ENCODE measurements at regions not wholly inside any gene's neighbourhood (a gene's known extent, or its start where the extent isn't known, plus 50 kb on each side); places are given as distances from the start of the nearest gene placed in this dataset.

DNA sequence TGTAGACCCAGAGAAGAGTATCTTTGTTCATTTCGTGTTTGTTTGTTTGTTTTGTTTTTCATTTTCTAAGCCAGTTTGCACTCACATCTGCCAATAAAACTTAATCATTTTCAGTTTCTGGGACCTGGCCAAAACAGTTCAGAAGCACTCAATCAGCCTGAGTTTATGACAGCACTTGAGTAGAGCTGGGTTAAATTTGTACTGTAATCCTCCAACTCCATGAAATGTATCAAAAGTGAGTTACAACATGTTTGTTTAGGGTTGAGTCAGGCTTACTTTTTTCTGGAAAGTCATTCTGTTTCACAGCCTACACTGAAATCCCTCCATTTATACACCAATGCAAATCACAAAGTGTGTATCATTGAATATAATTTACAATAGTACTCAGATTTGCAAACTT lies 91.9 kb downstream of the ZWINT start:
- TF ChIP-seq, protein P1, sequence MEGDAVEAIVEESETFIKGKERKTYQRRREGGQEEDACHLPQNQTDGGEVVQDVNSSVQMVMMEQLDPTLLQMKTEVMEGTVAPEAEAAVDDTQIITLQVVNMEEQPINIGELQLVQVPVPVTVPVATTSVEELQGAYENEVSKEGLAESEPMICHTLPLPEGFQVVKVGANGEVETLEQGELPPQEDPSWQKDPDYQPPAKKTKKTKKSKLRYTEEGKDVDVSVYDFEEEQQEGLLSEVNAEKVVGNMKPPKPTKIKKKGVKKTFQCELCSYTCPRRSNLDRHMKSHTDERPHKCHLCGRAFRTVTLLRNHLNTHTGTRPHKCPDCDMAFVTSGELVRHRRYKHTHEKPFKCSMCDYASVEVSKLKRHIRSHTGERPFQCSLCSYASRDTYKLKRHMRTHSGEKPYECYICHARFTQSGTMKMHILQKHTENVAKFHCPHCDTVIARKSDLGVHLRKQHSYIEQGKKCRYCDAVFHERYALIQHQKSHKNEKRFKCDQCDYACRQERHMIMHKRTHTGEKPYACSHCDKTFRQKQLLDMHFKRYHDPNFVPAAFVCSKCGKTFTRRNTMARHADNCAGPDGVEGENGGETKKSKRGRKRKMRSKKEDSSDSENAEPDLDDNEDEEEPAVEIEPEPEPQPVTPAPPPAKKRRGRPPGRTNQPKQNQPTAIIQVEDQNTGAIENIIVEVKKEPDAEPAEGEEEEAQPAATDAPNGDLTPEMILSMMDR (IDR thresholded peaks at IDR 0.05): no peak
- TF ChIP-seq POLR2A (IDR thresholded peaks at IDR 0.05) (no peak), POLR2AphosphoS5 (IDR thresholded peaks at IDR 0.05) (no peak)
- H3K9me3 ChIP-seq: no peaks in the 10 kb centered on the region
- no peaks in the 10 kb centered on the region for H3K27me3 ChIP-seq (replicated peaks; ENCODE audit: insufficient read depth)
- no peak overlapping the region for H3K4me3 ChIP-seq
- WGBS: 13% methylated on average over 1 of the region's 1 CpG
- no peak for DNase-seq (ENCODE audit: low spot score)
- intact Hi-C loops (cut with DNase I): loop anchor here (10.0 kb wide), 1 partner anchor 64 kb away; no protein-coding TSS in a partner anchor
- no peaks in the 10 kb centered on the region for H3K36me3 ChIP-seq
- H3K27ac ChIP-seq: no peak overlapping the region
- H3K4me1 ChIP-seq (replicated peaks): no peaks in the 10 kb centered on the region

- Histone ChIP-seq H3K27me3 (replicated peaks; ENCODE audit: insufficient read depth) (no peaks in the 10 kb centered on the region), H3K4me1 (replicated peaks) (no peaks in the 10 kb centered on the region), H3K27ac (no peak overlapping the region), H3K9me3 (no peaks in the 10 kb centered on the region), H3K36me3 (no peaks in the 10 kb centered on the region), H3K4me3 (no peak overlapping the region)
- intact Hi-C loops (cut with DNase I): loop anchor here (10.0 kb wide), 1 partner anchor 61 kb away; no protein-coding TSS in a partner anchor
- 91% methylated on average over 1 of the region's 1 CpG for WGBS
- no peak for DNase-seq (ENCODE audit: low spot score)
- TF ChIP-seq, protein P1 (IDR thresholded peaks at IDR 0.05): no peak
- no peak for TF ChIP-seq POLR2AphosphoS5 (IDR thresholded peaks at IDR 0.05)
- TF ChIP-seq POLR2A (IDR thresholded peaks at IDR 0.05): no peak
These were observed 94.9 kb downstream of the ZWINT start for GRCh38 chr10:56266120-56266519.

DNA sequence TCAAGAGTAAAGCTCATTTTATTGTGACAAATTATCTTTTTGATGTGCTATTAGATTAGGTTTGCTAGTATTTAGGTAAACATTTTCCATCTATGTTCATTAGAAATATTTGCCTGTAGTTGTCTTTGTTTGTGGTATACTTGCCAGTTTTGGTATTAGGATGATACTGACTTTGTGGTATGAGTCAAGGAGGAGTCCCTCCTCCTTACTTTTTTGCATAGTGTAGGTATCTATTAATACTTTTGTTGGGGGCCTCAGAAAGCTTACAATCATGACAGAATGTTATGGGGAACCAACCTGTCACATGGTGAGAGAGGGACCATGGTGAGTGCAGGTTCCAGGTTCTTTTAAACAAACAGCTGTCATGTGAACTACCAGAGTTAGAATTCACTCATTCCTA lies 102.1 kb downstream of the ZWINT start:
- intact Hi-C loops (cut with DNase I): no loop called here
- Histone ChIP-seq H3K4me3 (no peak overlapping the region), H3K4me1 (replicated peaks) (no peaks in the 10 kb centered on the region), H3K27me3 (replicated peaks; ENCODE audit: insufficient read depth) (no peaks in the 10 kb centered on the region), H3K36me3 (no peaks in the 10 kb centered on the region), H3K9me3 (no peaks in the 10 kb centered on the region), H3K27ac (no peak overlapping the region)
- DNase-seq (ENCODE audit: low spot score): no peak
- TF ChIP-seq POLR2AphosphoS5 (IDR thresholded peaks at IDR 0.05) (no peak), POLR2A (IDR thresholded peaks at IDR 0.05) (no peak)
- TF ChIP-seq, protein P1 (IDR thresholded peaks at IDR 0.05): no peak

DNA sequence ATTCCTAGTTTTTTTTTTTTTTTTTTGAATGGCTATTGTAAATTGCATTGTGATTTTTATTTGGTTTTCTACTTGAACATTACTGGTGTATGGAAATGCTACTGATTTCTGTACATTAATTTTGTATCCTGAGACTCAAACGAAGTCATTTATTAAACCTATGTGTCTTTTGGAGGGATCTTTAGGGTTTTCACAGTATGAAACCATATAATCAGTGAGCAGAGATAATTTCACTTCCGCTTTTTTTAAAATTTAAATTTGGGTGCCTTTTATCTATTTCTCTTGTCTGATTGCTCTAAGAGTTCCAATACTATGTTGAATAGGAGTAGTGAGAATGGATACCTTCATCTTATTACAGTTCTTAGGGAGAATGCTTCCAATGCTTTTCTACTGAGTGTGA lies 102.7 kb downstream of the ZWINT start:
- WGBS: 59% methylated on average over 2 of the region's 2 CpGs

DNA sequence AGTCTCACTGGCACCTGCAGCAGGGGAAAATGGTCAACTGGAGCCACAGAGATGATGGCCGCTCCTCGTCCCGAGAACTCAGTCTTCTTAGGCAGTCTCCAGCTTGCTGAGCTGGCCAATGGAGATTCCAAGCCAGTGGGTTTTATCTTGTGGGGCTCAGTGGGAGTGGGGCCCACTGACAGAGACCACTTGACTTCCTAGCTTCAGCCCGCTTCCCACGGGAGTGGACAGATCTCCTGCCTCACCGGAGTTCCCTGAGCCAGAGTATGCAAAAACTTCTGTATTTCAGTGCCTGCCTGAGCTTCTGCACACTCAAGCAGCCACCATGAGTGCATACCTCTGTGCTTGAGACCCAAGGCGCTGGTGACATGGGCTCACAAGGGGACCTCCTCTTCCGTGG lies 105.8 kb downstream of the ZWINT start:
- WGBS: 96% methylated on average over 8 of the region's 8 CpGs
- DNase-seq (ENCODE audit: low spot score): no peak

More for the DNA sequence above, 102.7 kb downstream of the ZWINT start:
- no peaks in the 10 kb centered on the region for H3K4me1 ChIP-seq (replicated peaks)
- DNase-seq (ENCODE audit: low spot score): no peak
- no peak overlapping the region for H3K4me3 ChIP-seq
- TF ChIP-seq, protein P1 (IDR thresholded peaks at IDR 0.05): no peak
- TF ChIP-seq POLR2AphosphoS5 (IDR thresholded peaks at IDR 0.05) (no peak), POLR2A (IDR thresholded peaks at IDR 0.05) (no peak)
- H3K27ac ChIP-seq: no peak overlapping the region
- intact Hi-C loops (cut with DNase I): no loop called here
- no peaks in the 10 kb centered on the region for H3K9me3 ChIP-seq
- no peaks in the 10 kb centered on the region for H3K27me3 ChIP-seq (replicated peaks; ENCODE audit: insufficient read depth)
- H3K36me3 ChIP-seq: no peaks in the 10 kb centered on the region

More for the DNA sequence above, 105.8 kb downstream of the ZWINT start:
- no peaks in the 10 kb centered on the region for H3K36me3 ChIP-seq
- intact Hi-C loops (cut with DNase I): no loop called here
- no peaks in the 10 kb centered on the region for H3K27me3 ChIP-seq (replicated peaks; ENCODE audit: insufficient read depth)
- no peaks in the 10 kb centered on the region for H3K9me3 ChIP-seq
- no peak overlapping the region for H3K4me3 ChIP-seq
- no peaks in the 10 kb centered on the region for H3K4me1 ChIP-seq (replicated peaks)
- TF ChIP-seq, protein P1 (IDR thresholded peaks at IDR 0.05): no peak
- TF ChIP-seq POLR2AphosphoS5 (IDR thresholded peaks at IDR 0.05) (no peak), POLR2A (IDR thresholded peaks at IDR 0.05) (no peak)
- no peak overlapping the region for H3K27ac ChIP-seq

All from prostate gland (tissue), 2 donors.